ENCODE measurements at regions not wholly inside any gene's neighbourhood (a gene's known extent, or its start where the extent isn't known, plus 50 kb on each side); places are given as distances from the start of the nearest gene placed in this dataset.

DNA sequence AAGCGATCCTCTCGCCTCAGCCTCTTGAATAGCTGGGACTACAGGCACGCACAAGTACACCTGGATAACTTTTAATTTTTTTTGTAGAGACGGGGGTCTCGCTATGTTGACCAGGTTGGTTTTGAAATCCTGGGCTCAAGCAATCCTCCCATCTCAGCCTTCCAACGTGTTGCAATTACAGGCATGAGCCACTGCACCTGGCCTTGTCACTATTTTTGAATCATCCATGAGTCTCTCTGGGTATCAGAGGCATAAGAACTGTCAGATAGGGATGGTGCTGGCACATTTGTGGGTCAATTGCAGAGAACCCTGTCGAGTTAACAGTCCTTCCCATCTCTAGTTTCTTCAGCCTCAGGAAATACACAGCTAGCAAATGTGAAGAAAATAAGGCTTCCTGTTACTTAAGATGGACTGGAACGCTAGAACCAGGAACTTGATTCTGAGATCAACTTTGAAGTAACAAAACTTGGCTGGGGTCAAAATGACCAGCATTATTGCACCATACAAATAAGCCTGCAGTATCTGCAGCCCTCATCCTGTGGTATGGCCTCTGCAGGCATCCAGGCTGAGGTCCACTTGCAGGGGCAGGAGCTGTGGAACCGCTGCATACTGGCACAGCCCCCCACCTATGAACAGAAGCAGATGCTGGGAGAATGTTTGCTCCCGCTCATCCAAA lies 124.3 kb upstream of the GADD45A start:
- no peak for DNase-seq (ENCODE audit: low spot score)

DNA sequence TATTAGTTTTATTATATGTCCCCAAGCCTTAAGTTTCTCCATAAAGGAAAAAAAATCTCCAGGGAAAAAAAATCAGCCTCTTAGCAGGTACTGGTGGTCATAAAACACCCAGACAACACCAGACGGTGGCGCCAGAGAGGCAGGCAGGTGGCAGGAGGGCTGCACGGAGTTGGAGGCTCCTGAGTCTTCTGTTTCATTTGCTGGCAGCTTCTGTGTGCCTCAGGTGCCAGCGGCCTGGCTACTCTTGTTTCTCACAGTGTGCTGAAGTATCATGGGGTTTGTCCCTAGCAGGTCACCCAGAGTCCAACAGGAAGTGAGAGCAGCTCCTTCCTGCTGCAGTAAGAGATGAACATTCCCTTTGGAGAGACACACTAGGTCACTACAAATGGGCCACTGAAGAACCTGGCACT lies 123.3 kb upstream of the GADD45A start:
- peak; percentile 69 for DNase-seq (ENCODE audit: low spot score)

DNA sequence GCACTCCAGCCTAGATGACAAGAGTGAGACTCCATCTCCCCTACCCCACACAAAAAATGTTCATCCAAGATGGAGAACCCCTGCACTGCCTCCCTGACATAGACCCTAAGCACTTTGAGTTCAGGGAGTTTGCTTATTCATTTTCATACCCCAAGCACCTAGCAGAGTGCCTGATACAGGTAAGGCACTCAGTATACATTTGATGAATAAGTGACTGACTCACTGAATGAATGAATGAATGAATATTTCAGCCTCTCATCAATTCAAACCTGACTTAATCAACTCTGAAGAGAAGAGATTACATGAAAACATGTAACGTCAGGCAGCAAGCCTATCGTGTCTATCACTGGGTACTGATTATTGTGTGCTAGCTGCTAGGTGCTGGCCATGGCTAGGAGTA lies 121.3 kb upstream of the GADD45A start:
- no peak for DNase-seq (ENCODE audit: low spot score)

GRCh38 chr1:67564193-67564592 lies 120.8 kb upstream of the GADD45A start:
- no peak for DNase-seq (ENCODE audit: low spot score)

- no peak for DNase-seq (ENCODE audit: low spot score)
Observed at GRCh38 chr1:67566803-67567377, 118.1 kb upstream of the GADD45A start.

GRCh38 chr1:67570486-67571143 lies 114.4 kb upstream of the GADD45A start:
- no peak for DNase-seq (ENCODE audit: low spot score)

DNA sequence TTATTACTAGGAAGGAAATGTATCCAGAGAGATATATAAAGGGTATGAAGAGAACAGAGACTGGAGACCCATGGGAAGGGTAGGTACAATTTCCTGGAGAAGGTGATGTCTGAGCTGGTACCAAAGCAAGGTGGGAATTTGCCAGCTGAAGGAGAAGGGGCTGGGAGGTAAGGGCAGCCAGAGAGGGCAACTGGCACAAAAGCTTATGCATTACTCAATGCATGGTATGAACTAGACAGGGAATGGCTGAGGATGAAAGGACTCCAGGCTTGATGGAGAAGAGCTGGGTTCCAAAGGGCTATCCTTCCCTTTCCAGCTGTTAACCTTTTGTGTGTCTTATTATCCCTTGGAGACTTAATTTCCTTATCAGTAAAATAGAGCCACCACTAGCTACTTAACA lies 113.6 kb upstream of the GADD45A start:
- no peak for DNase-seq (ENCODE audit: low spot score)

GRCh38 chr1:67571901-67572593 lies 113.0 kb upstream of the GADD45A start:
- no peak for DNase-seq (ENCODE audit: low spot score)

DNA sequence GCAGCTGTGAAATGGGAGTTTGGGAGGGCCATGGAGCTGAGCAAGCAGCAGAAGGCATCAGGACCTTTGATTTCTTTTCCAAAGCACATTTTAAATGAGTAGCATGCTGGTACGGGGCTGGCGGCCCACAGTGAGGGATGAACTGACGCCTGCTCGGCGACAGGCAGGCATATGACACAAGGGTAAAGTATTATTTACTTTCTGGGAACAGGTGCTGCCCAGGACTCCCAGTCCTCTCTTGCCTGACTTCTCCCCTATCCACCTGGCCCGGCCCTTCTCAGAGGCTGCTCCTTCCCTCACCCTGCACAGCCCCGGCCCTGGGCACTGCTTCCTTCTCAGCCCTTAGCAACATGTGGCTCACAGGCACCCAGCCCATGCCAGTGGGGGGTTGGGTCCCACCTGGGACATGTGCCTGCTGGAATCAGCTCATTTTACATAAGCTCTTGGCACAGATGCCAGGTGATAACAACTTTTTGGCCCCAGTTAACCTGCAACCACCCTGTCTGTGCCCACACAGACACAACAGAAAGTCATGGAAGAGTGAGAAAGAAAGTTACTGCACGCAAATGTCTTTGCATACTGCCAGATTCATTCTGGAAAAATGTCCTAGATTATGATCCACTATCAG lies 112.3 kb upstream of the GADD45A start:
- DNase-seq (ENCODE audit: low spot score), result peak; percentile 14

- no peak for DNase-seq (ENCODE audit: low spot score)
Observed at GRCh38 chr1:67573311-67573872, 111.6 kb upstream of the GADD45A start.

DNA sequence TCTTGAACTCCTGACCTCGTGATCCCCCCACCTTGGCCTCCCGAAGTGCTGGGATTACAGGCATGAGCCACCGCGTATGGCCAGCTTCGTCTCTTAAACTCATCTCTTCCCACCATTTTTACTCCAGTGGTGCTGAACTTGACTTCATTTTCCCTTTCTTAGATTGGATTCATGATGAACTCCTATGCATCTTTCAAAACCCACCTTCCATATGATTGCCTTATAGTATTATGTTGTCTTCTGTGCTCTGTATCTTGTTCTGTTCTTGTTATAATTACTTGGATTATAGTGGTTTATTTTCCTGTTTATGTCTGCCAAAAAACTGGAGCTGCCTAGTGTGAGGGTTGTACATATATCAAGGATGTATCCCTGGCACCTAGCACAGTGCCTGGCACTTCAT lies 110.8 kb upstream of the GADD45A start:
- DNase-seq (ENCODE audit: low spot score), result no peak

- no peak for DNase-seq (ENCODE audit: low spot score)
Observed at GRCh38 chr1:67575861-67576260, 109.1 kb upstream of the GADD45A start.

- no peak for DNase-seq (ENCODE audit: low spot score)
Observed at GRCh38 chr1:67576474-67576873, 108.5 kb upstream of the GADD45A start.

GRCh38 chr1:67577646-67578045 lies 107.4 kb upstream of the GADD45A start:
- DNase-seq (ENCODE audit: low spot score), result no peak

GRCh38 chr1:67578397-67579020 lies 106.5 kb upstream of the GADD45A start:
- DNase-seq (ENCODE audit: low spot score), result peak; percentile 56

DNA sequence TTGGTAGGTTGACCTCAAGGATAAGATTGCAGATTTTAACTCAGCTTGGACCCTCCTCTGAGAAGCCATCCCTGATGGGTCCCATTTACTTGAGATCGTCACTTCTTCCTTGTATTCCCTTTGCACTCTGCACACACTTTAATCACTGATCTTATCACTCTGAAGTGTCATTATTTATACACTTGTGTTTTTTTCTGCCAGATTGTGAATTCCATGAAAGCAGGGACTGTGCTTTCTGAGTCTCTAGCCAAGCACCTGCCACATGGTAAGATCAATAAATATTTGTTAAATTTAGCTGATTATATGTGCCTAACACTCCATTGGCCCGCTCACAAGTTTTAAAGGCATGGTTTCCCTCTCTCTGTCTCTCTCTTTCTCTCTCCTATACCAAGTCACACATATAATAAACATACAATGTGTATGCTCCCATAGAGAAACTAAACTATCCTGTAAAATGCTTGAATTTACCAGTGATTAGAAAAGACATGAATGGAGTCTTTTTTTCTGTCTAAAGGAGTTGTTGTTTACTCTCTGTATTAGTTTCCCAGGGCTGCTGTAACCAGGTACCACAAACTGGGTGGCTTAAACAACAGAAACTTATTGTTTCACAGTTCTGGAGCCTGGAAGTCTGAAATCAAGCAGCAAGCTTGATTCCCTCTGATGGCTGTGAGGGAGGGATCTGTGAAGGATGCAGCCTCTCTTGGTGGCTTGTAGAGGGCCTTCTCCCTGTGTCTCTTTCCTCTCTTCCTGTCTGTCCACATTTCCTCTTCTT lies 105.2 kb upstream of the GADD45A start:
- DNase-seq (ENCODE audit: low spot score), result no peak

DNA sequence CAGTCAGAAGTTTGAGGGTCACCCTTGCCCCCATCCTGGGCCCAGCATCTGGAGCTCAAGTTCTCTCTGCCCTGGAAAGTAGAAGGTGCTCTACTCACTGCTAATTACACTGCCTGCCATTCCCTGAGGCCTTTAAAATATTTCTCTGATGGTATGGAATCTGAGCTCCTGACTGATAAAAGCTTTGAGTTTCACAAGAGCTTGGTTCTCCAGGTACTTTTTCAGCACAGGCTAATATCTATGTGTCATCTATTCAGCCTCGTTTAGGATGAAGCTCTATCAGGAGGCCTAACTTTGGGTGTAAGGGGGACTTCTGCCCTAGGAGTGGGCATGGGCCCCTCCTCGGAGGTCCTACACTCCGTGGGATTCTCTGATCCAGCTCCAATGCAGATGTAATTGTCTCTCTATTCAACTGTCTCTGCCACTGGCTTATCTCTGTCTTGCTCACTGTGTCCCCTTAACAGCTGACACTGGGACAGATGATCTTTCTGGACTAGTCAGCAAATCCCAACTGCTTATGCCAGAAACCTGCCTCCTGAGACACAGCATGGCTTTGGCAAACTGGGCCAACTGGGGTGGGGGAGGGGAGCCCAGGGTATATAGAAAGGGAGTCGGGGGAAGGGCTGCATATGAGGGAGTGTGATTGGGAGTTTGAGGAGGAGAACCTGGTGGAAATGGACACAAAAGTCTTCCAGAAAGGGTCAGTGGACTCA lies 104.2 kb upstream of the GADD45A start:
- no peak for DNase-seq (ENCODE audit: low spot score)

DNA sequence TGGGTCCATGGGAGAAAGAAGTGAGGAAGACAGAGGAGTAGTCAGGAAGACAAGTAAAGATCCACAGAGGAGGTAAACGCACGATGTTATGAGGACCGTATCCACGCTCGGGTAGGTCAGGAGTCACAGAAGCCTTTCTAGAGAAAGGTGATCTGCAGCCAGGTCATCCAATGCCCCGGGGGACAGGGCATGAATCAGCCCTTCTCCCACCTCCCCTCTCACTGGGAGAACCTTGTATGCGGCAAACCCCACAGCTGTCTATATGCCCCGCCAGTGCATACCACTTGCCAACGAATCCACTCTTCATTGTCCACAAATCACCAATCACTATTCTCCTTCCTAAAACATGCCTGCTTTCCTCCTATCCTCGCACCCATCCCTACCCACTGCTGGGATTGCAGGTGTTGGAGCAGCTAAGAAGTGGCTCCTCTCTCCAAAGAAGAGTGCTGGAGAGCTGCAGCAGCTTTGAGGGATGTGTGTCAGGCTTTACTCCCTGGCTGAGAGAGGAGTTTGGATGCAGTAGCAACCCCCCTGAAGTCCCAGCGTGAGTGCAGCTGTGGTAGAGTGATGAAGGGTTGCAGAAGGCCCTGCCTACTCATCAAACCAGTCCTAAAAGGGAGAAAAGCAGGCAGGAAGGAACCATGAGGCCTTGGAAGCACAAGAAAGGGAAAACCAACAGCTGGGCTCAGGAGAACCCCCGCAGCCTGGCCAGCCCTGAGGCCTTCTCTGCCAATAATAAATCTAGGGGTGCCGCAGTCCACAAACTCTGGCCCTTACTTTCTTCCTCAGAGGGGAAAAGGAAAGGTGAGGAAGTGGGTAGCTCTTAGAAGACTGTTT lies 102.2 kb upstream of the GADD45A start:
- DNase-seq (ENCODE audit: low spot score), result no peak

DNA sequence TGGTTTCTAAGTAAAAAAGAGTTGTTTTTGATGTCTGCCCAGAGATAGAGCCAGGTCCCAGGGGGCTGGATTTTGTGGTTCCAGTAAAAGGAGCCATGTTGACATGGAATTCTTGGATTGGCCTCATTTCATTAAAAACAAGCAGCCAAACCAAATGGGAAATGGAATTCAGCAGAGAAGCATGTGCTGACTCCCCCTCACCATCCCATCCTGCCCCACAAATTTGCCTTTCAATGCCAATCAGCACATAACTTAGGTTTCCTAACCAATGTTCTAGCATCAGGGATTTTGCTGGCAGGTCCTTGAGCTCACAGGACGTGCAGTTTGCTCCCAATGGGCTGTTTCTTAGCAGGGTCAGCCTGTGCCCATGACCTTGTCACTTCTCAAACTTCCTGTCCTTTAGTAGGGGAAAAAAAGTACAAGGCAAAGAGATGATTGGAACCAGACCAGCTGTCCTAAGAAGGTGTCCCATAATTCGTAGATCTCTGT lies 101.5 kb upstream of the GADD45A start:
- DNase-seq (ENCODE audit: low spot score), result no peak
